ENCODE measurements at regions not wholly inside any gene's neighbourhood (a gene's known extent, or its start where the extent isn't known, plus 50 kb on each side); places are given as distances from the start of the nearest gene placed in this dataset.

DNA sequence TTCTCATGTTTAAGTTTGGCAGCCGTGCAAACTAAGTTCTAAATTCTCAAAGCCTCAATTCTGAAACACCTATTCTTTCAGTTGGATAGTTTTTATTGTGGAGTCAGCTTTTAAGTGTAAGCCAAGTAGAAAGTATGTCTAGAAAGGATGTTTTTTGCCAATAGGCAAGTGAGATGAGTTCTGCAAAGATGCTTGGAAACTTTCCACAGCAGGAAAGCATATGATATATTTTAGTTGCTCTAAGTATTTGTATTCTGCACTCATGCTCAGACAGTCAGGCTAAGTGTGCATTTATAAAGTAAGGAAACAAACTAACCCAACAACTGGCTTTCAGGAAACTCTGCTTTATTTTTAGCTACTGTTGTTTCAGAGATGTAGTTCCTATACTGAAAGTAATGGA lies 67.3 kb upstream of the CDH18 start:
- no peaks in the 10 kb centered on the region for H3K79me2 ChIP-seq (ENCODE audit: control insufficient read depth, insufficient read depth, low read length)
- H3K9me3 ChIP-seq (ENCODE audit: control insufficient read depth, low read depth, low read length), result no peaks in the 10 kb centered on the region
- H3K27me3 ChIP-seq (ENCODE audit: control insufficient read depth, extremely low read depth, insufficient read depth, low read length), result no peaks in the 10 kb centered on the region
- no peak for FAIRE-seq
- dilution Hi-C loops (cut with MboI; ENCODE audit: extremely low pct_ligation_motif_present, low sequenced_read_pairs), result no loop called here
- H4K20me1 ChIP-seq (ENCODE audit: control insufficient read depth, extremely low read depth, insufficient read depth, low read length), result no peaks in the 10 kb centered on the region
- H3K27ac ChIP-seq (ENCODE audit: control insufficient read depth, insufficient read depth, low read length), result no peak overlapping the region
- no peaks in the 10 kb centered on the region for H3K4me1 ChIP-seq (ENCODE audit: control insufficient read depth, extremely low read depth, insufficient read depth, low read length)
- no peak for DNase-seq (ENCODE audit: low read depth, low spot score)
- no peak overlapping the region for H3K9ac ChIP-seq (ENCODE audit: control insufficient read depth, extremely low read depth, insufficient read depth, low read length)
- H3K4me2 ChIP-seq (ENCODE audit: control insufficient read depth, extremely low read depth, insufficient read depth, low read depth, low read length), result no peak overlapping the region
- H3K36me3 ChIP-seq (ENCODE audit: control insufficient read depth in 2 of 2, extremely low read depth in 1 of 2, insufficient read depth in 2 of 2, low read length in 2 of 2), result no peaks in the 10 kb centered on the region
- no peak for TF ChIP-seq EZH2 (IDR thresholded peaks at IDR 0.05; ENCODE audit: low read length)
- TF ChIP-seq, protein P1, sequence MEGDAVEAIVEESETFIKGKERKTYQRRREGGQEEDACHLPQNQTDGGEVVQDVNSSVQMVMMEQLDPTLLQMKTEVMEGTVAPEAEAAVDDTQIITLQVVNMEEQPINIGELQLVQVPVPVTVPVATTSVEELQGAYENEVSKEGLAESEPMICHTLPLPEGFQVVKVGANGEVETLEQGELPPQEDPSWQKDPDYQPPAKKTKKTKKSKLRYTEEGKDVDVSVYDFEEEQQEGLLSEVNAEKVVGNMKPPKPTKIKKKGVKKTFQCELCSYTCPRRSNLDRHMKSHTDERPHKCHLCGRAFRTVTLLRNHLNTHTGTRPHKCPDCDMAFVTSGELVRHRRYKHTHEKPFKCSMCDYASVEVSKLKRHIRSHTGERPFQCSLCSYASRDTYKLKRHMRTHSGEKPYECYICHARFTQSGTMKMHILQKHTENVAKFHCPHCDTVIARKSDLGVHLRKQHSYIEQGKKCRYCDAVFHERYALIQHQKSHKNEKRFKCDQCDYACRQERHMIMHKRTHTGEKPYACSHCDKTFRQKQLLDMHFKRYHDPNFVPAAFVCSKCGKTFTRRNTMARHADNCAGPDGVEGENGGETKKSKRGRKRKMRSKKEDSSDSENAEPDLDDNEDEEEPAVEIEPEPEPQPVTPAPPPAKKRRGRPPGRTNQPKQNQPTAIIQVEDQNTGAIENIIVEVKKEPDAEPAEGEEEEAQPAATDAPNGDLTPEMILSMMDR (optimal IDR thresholded peaks at IDR 0.05 in 1 of 3, IDR thresholded peaks at IDR 0.05 in 1 of 3, conservative IDR thresholded peaks at IDR 0.05 in 1 of 3; ENCODE audit: extremely low read depth in 1 of 3, insufficient read depth in 2 of 3, low read length in 3 of 3), result no peak
- H3K4me3 ChIP-seq (ENCODE audit: control insufficient read depth in 2 of 3, extremely low read depth in 1 of 3, insufficient read depth in 2 of 3, low read depth in 1 of 3, low read length in 3 of 3), result no peak overlapping the region
- no peaks in the 10 kb centered on the region for H3K9me1 ChIP-seq (ENCODE audit: control insufficient read depth, extremely low read depth, insufficient read depth, low read length)
- no peak overlapping the region for H2AFZ ChIP-seq (ENCODE audit: control insufficient read depth, low read length)

DNA sequence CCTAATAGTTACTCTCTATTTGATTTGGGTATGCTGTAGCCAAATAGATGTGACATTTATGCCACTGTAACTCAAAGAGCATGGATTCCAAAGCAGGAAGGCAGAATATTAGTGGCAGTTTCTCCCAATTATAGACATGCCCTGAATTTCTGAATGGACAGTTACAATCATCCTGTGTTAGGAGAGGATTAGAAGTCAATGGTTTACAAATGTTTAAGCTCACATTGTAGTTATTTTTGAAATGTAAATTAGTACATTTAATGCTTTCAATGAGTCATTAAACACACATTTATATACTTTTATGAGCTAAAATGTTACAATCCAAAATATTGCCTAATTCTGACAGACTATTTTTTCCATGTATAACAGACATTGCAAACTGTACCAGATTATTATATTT lies 62.3 kb upstream of the CDH18 start:
- H3K4me3 ChIP-seq (ENCODE audit: control insufficient read depth in 2 of 3, extremely low read depth in 1 of 3, insufficient read depth in 2 of 3, low read depth in 1 of 3, low read length in 3 of 3), result no peak overlapping the region
- H3K27ac ChIP-seq (ENCODE audit: control insufficient read depth, insufficient read depth, low read length), result no peak overlapping the region
- no peak overlapping the region for H3K9ac ChIP-seq (ENCODE audit: control insufficient read depth, extremely low read depth, insufficient read depth, low read length)
- no peak overlapping the region for H3K4me2 ChIP-seq (ENCODE audit: control insufficient read depth, extremely low read depth, insufficient read depth, low read depth, low read length)
- no peaks in the 10 kb centered on the region for H3K4me1 ChIP-seq (ENCODE audit: control insufficient read depth, extremely low read depth, insufficient read depth, low read length)
- no peak for FAIRE-seq
- TF ChIP-seq, protein P1 (optimal IDR thresholded peaks at IDR 0.05 in 1 of 3, IDR thresholded peaks at IDR 0.05 in 1 of 3, conservative IDR thresholded peaks at IDR 0.05 in 1 of 3; ENCODE audit: extremely low read depth in 1 of 3, insufficient read depth in 2 of 3, low read length in 3 of 3), result no peak
- no peak for TF ChIP-seq EZH2 (IDR thresholded peaks at IDR 0.05; ENCODE audit: low read length)
- dilution Hi-C loops (cut with MboI; ENCODE audit: extremely low pct_ligation_motif_present, low sequenced_read_pairs), result no loop called here
- no peaks in the 10 kb centered on the region for H3K79me2 ChIP-seq (ENCODE audit: control insufficient read depth, insufficient read depth, low read length)
- no peaks in the 10 kb centered on the region for H3K9me3 ChIP-seq (ENCODE audit: control insufficient read depth, low read depth, low read length)
- no peaks in the 10 kb centered on the region for H4K20me1 ChIP-seq (ENCODE audit: control insufficient read depth, extremely low read depth, insufficient read depth, low read length)
- DNase-seq (ENCODE audit: low read depth, low spot score), result no peak
- no peaks in the 10 kb centered on the region for H3K9me1 ChIP-seq (ENCODE audit: control insufficient read depth, extremely low read depth, insufficient read depth, low read length)
- no peaks in the 10 kb centered on the region for H3K36me3 ChIP-seq (ENCODE audit: control insufficient read depth in 2 of 2, extremely low read depth in 1 of 2, insufficient read depth in 2 of 2, low read length in 2 of 2)
- no peak overlapping the region for H2AFZ ChIP-seq (ENCODE audit: control insufficient read depth, low read length)
- no peaks in the 10 kb centered on the region for H3K27me3 ChIP-seq (ENCODE audit: control insufficient read depth, extremely low read depth, insufficient read depth, low read length)
